Pancreas (tissue), 10 donors: ENCODE measurements at regions not wholly inside any gene's neighbourhood (a gene's known extent, or its start where the extent isn't known, plus 50 kb on each side); places are given as distances from the start of the nearest gene placed in this dataset.

Experiments used
- ATAC-seq, 4 donors: fragments of 200-7000 bp; cut with Tn5 transposase; one replicate each; pipeline versions ENCODE4 v1.8.0 to v1.9.1; 2020; ENCODE audit warnings: mild to moderate bottlenecking in 4 of 4, moderate library complexity in 4 of 4
- DNase-seq, 6 donors: peaks; one replicate each; pipeline ENCODE4 v3.0.0-alpha.2; 2020
- FAIRE-seq: peaks from 2 replicates; lab custom pipeline; 2012; peaks lifted over from hg19 to GRCh38; lab: Jason Lieb, UNC
- H3K27ac ChIP-seq, 4 donors: fragments of 200-600 bp; sonication (generic); 1 replicate in 3 of 4; 2 replicates in 1 of 4; pipeline versions ENCODE4 v1.5.0 to v1.8.0; 2020
- H3K27me3 ChIP-seq, 4 donors: fragments of 200-600 bp; one replicate each; pipeline ENCODE4 v1.8.0; 2021
- H3K36me3 ChIP-seq, 3 donors: fragments of 200-600 bp; sonication (generic) in 1 of 3; one replicate each; pipeline versions ENCODE4 v1.5.0 to v1.8.0; 2020 to 2021
- H3K4me1 ChIP-seq, 3 donors: fragments of 200-600 bp; one replicate each; pipeline ENCODE4 v1.8.0; 2021
- H3K4me3 ChIP-seq, 4 donors: fragments of 200-600 bp; sonication (generic) in 2 of 4; one replicate each; pipeline versions ENCODE4 v1.5.0 to v1.8.0; 2020 to 2021
- H3K9me3 ChIP-seq, 4 donors: fragments of 200-600 bp; one replicate each; pipeline ENCODE4 v1.8.0; 2021
- CTCF ChIP-seq, 4 donors: fragments of 200-600 bp; sonication (generic) in 3 of 4; IDR thresholded peaks; one replicate each; pipeline versions ENCODE4 v1.5.0 to v1.8.0; 2021; ENCODE audit warnings: antibody characterized with exemption in 4 of 4
- WGBS, 2 donors: extraction: QIAGEN DNeasy Blood & Tissue Kit; methylation state at CpG; one replicate each; pipeline ENCODE4 v1.1.7; 2013; 5-methylcytosine and 5-hydroxymethylcytosine counted together
- intact Hi-C, 3 donors: fragments of 100-400 bp; cut with DNase I; formaldehyde crosslinking; loops; one replicate each; pipeline versions ENCODE4 v1.11.1 to v1.14.2; 2022
- donor health status: healthy with polysubstance abuse.
- donor health status: DM: no; HTN: no; CAD: no; lungs with moderate emphysema.
- donor health status: DM: no; HTN: no; CAD: no.
- donor health status: control.
- donor health status: control.
- donor health status: Bipolar disorder and iron deficiency.
- donor health status: DM: yes; HTN: yes; CAD: no.
- donor health status: DM: no; HTN: no; CAD: no.
- donor health status: DM: no; HTN: no; CAD: no.
- donor health status: DM: yes; HTN: yes; CAD: no.

GRCh38 chr11:97574976-97575665 lies 1185.3 kb downstream of the JRKL start:
- DNase-seq: no peak
- Histone ChIP-seq H3K27me3 (no peaks in the 10 kb centered on the region), H3K4me1 (no peaks in the 10 kb centered on the region), H3K9me3 (no peaks in the 10 kb centered on the region), H3K36me3 (no peaks in the 10 kb centered on the region), H3K4me3 (no peak overlapping the region), H3K27ac (no peak overlapping the region)
- no peak for TF ChIP-seq CTCF (IDR thresholded peaks at IDR 0.05)
- FAIRE-seq: no peak
- intact Hi-C loops: no loop called here
- 76 to 77% methylated on average over 3 of the region's 3 CpGs for WGBS, 2 donors
- ATAC-seq: no peak

GRCh38 chr11:97607291-97608000 lies 1217.6 kb downstream of the JRKL start:
- DNase-seq (no peak), ATAC-seq (no peak), FAIRE-seq (no peak)
- H3K4me3 ChIP-seq: no peak overlapping the region
- H3K4me1 ChIP-seq: no peaks in the 10 kb centered on the region
- H3K27me3 ChIP-seq: no peaks in the 10 kb centered on the region
- intact Hi-C loops: no loop called here
- H3K9me3 ChIP-seq: no peaks in the 10 kb centered on the region
- TF ChIP-seq CTCF (IDR thresholded peaks at IDR 0.05): no peak
- H3K27ac ChIP-seq: no peak overlapping the region
- no peaks in the 10 kb centered on the region for H3K36me3 ChIP-seq
- WGBS, 2 donors: 44 to 58% methylated on average over 3 of the region's 3 CpGs

- intact Hi-C loops: no loop called here
- DNase-seq: no peak
- TF ChIP-seq CTCF (IDR thresholded peaks at IDR 0.05): no peak
- no peaks in the 10 kb centered on the region for H3K4me1 ChIP-seq
- FAIRE-seq: no peak
- 51 to 54% methylated on average over 4 of the region's 4 CpGs for WGBS, 2 donors
- no peaks in the 10 kb centered on the region for H3K27me3 ChIP-seq
- no peaks in the 10 kb centered on the region for H3K9me3 ChIP-seq
- H3K27ac ChIP-seq: no peak overlapping the region
- no peaks in the 10 kb centered on the region for H3K36me3 ChIP-seq
- no peak overlapping the region for H3K4me3 ChIP-seq
- no peak for ATAC-seq
These were observed 1220.2 kb downstream of the JRKL start for GRCh38 chr11:97610000-97610399.

- no peak overlapping the region for H3K4me3 ChIP-seq
- H3K27me3 ChIP-seq: no peaks in the 10 kb centered on the region
- H3K36me3 ChIP-seq: no peaks in the 10 kb centered on the region
- H3K27ac ChIP-seq: no peak overlapping the region
- ATAC-seq: no peak
- H3K9me3 ChIP-seq: no peaks in the 10 kb centered on the region
- intact Hi-C loops: no loop called here
- WGBS, 2 donors: 75 to 85% methylated on average over 5 of the region's 5 CpGs
- TF ChIP-seq CTCF (IDR thresholded peaks at IDR 0.05): no peak
- FAIRE-seq: no peak
- no peak for DNase-seq
- H3K4me1 ChIP-seq: no peaks in the 10 kb centered on the region
These were observed 1221.0 kb downstream of the JRKL start for GRCh38 chr11:97610854-97611253.

- ATAC-seq (no peak), FAIRE-seq (no peak), DNase-seq (no peak)
- WGBS, 2 donors: 72 to 87% methylated on average over 10 of the region's 10 CpGs
- H3K36me3 ChIP-seq: no peaks in the 10 kb centered on the region
- H3K4me1 ChIP-seq: no peaks in the 10 kb centered on the region
- H3K27me3 ChIP-seq: no peaks in the 10 kb centered on the region
- no peaks in the 10 kb centered on the region for H3K9me3 ChIP-seq
- H3K4me3 ChIP-seq: no peak overlapping the region
- H3K27ac ChIP-seq: no peak overlapping the region
- intact Hi-C loops: no loop called here
- no peak for TF ChIP-seq CTCF (IDR thresholded peaks at IDR 0.05)
These were observed 1221.5 kb downstream of the JRKL start for GRCh38 chr11:97611345-97611744.
